ENCODE measurements at regions not wholly inside any gene's neighbourhood (a gene's known extent, or its start where the extent isn't known, plus 50 kb on each side); places are given as distances from the start of the nearest gene placed in this dataset.

DNA sequence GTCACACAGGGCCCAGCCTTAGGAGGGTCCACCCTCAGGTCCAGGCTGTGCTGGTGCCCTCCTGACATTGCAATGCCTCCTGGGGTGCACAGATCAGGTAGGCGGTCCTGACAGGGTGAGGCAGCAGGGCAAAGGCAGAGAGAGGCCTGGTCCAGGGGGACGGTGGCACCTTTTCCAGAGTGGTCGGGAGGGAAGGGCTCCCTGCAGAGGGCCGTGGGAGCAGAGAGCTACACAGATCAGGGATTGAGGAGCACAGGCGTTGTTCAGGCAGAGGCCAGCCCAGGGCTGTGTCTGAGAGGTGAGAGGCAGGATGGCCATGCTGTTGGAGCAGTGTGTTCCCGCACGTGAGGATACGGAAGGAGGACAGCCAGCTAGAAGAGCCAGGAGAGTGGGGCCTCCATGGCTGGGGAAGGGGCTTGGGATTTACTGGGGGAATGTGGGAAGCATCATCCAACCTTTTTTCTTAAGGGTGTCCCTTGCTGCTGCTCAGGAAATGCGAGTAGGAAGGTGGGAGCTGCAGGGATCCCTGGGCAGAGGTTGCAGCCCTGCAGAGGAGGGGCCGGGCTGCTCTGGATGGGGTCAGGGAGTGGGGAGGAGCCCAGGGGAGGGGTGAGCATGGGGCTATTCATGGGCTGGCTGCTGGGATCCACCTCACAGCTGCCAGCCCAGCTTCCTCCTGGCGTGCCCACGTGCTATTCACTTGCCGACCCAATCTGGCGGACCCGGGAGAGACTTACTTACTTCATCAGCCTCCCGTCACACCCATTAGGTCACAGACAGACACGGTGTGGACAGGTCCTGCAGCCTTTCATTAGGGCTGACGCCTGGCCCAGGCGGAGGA is 1516.4 kb downstream of the TBC1D22A start:
- Histone ChIP-seq H3K4me2 (ENCODE audit: unreplicated experiment) (no peak overlapping the region), H3K4me3 (no peak overlapping the region), H3K9me2 (ENCODE audit: insufficient read depth) (no peaks in the 10 kb centered on the region), H3F3A (ENCODE audit: insufficient read depth) (no peaks in the 10 kb centered on the region), H3K4me1 (ENCODE audit: insufficient read depth) (no peaks in the 10 kb centered on the region), H3K9ac (no peak overlapping the region), H2AFZ (no peak overlapping the region), H3K36me3 (ENCODE audit: low read depth) (no peaks in the 10 kb centered on the region), H3K79me2 (ENCODE audit: insufficient read depth) (no peaks in the 10 kb centered on the region), H3K27me3 (replicated peaks; ENCODE audit: insufficient read depth) (no peaks in the 10 kb centered on the region), H4K20me1 (ENCODE audit: insufficient read depth) (no peaks in the 10 kb centered on the region), H3K27ac (no peak overlapping the region), H3K9me3 (ENCODE audit: low read depth) (no peaks in the 10 kb centered on the region)
- 58 to 59% methylated on average over 17 to 18 of the region's 19 CpGs for WGBS, 2 experiments (ENCODE audit: low coverage in 1 of 2, low lambda C conversion rate in 2 of 2, missing lambda C conversion rate in 2 of 2)
- in situ Hi-C loops (cut with MboI): no loop called here
- no peak for DNase-seq
- TF ChIP-seq EZH2phosphoT487 (IDR thresholded peaks at IDR 0.05; ENCODE audit: insufficient read depth, low read depth) (no peak), EZH2 (IDR thresholded peaks at IDR 0.05; ENCODE audit: insufficient read depth, poor library complexity, severe bottlenecking) (no peak)

DNA sequence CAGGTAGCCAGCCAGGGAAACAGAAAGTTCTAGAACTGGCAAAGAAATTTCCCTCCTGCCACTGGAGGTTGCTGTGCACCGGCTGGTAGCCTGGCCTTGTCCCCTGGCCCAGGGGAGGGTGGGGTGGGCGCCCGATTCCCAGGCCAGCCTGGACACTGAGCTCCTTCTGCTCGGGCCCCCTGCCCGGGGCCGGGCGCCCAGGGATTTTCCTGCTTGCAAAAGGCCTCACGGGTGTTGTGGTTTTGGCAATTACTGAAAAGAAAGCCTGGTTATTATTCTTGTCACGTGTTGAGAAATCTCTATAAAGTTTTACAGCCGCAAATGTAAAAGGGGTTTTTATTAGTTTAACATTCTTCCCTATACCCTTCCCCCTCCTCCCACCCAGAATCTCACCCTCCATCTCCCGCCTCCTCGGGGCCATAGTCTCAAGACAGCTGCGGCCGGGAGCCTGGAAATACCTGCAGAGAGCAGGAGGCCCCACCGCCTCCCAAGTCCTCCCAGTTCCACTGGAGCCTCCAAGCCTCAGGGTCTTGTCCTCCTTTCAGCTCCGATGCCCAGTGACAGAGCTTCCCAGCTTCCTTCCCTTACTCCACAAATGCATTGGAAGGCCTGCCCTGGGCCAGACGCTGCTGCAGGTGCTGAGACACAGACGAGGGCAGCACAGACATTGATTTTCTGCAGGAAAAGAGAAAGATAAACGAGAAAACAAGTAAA is 1515.6 kb downstream of the TBC1D22A start:
- no peak for DNase-seq
- Histone ChIP-seq H2AFZ (no peak overlapping the region), H3K4me1 (ENCODE audit: insufficient read depth) (no peaks in the 10 kb centered on the region), H3K9ac (no peak overlapping the region), H3K79me2 (ENCODE audit: insufficient read depth) (no peaks in the 10 kb centered on the region), H3K27ac (no peak overlapping the region), H3K9me3 (ENCODE audit: low read depth) (no peaks in the 10 kb centered on the region), H3K4me2 (ENCODE audit: unreplicated experiment) (no peak overlapping the region), H3F3A (ENCODE audit: insufficient read depth) (no peaks in the 10 kb centered on the region), H3K36me3 (ENCODE audit: low read depth) (no peaks in the 10 kb centered on the region), H3K27me3 (replicated peaks; ENCODE audit: insufficient read depth) (no peaks in the 10 kb centered on the region), H3K9me2 (ENCODE audit: insufficient read depth) (no peaks in the 10 kb centered on the region), H4K20me1 (ENCODE audit: insufficient read depth) (no peaks in the 10 kb centered on the region), H3K4me3 (no peak overlapping the region)
- in situ Hi-C loops (cut with MboI): no loop called here
- TF ChIP-seq EZH2 (IDR thresholded peaks at IDR 0.05; ENCODE audit: insufficient read depth, poor library complexity, severe bottlenecking) (no peak), EZH2phosphoT487 (IDR thresholded peaks at IDR 0.05; ENCODE audit: insufficient read depth, low read depth) (no peak)
- 18% methylated on average over 19 of the region's 19 CpGs for WGBS, 2 experiments (ENCODE audit: low coverage in 1 of 2, low lambda C conversion rate in 2 of 2, missing lambda C conversion rate in 2 of 2)

DNA sequence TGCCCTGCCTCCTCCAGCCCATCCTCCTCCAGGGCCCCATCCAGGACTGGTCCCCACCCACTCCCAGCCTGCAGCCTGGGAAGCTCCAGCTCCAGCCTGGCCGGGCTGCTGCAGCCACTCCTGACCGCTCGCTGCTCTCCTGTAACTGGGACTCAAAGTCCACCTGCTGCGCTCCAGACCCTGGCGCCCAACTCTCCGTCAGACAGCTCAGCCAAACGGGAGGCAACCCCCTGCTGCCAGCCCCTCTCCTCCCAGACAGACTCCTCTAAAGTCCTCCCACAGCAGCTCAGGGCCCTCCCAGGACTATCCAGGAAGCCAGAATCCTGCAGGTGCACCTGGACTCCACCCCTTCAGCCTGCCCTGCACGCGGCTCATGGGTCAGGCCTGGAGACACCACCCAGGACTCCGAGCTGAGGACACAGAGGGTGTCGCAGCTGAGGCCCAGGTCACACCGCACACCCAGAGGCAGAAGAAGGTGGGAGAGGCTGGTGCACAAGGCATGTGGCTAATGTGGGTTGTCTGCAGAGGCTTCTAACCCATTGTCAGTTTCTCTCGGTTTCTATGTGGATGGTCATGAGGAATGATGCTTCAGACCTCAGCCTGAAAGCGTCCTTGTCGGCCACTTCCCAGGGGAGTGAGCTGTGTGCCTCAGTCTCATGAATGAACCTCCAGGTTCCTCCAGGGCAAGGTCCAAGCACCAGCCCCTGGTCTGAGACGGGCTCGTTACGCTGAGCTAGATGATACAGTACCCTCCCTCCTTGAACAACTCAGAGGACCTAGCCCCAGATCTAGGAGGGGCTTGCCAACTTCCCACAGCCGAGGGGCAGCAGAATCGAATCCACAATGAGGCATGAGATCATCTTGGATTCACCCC is 1514.8 kb downstream of the TBC1D22A start:
- Histone ChIP-seq H3K79me2 (ENCODE audit: insufficient read depth) (no peaks in the 10 kb centered on the region), H3K9me2 (ENCODE audit: insufficient read depth) (no peaks in the 10 kb centered on the region), H2AFZ (no peak overlapping the region), H3K9me3 (ENCODE audit: low read depth) (no peaks in the 10 kb centered on the region), H4K20me1 (ENCODE audit: insufficient read depth) (no peaks in the 10 kb centered on the region), H3K4me3 (no peak overlapping the region), H3K9ac (no peak overlapping the region), H3K27me3 (replicated peaks; ENCODE audit: insufficient read depth) (no peaks in the 10 kb centered on the region), H3F3A (ENCODE audit: insufficient read depth) (no peaks in the 10 kb centered on the region), H3K4me2 (ENCODE audit: unreplicated experiment) (no peak overlapping the region), H3K4me1 (ENCODE audit: insufficient read depth) (no peaks in the 10 kb centered on the region), H3K36me3 (ENCODE audit: low read depth) (no peaks in the 10 kb centered on the region), H3K27ac (no peak overlapping the region)
- in situ Hi-C loops (cut with MboI): no loop called here
- no peak for DNase-seq
- 20 to 23% methylated on average over 20 of the region's 20 CpGs for WGBS, 2 experiments (ENCODE audit: low coverage in 1 of 2, low lambda C conversion rate in 2 of 2, missing lambda C conversion rate in 2 of 2)
- TF ChIP-seq EZH2phosphoT487 (IDR thresholded peaks at IDR 0.05; ENCODE audit: insufficient read depth, low read depth) (no peak), EZH2 (IDR thresholded peaks at IDR 0.05; ENCODE audit: insufficient read depth, poor library complexity, severe bottlenecking) (no peak)

DNA sequence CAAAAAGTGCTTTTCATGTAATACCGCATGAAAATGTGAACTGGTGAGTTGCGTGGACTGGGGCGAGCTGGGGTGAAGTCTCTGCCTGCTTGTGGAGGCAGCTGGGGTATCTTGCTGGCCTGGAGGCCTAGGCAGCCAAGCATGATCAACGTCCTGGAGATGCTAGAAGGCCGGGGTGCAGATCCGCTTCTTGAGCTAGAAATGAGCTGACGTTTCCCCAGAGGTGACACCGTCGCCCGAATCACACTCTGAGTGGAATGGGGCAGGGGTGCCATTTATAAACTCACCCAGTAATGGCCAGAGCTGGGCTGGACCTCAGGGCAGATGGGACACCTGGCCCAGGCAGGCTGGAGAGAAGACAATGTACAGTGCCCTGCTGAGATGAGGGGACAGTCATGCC is 1513.0 kb downstream of the TBC1D22A start:
- no peaks in the 10 kb centered on the region for H3K9me2 ChIP-seq (ENCODE audit: insufficient read depth)
- no peak overlapping the region for H3K27ac ChIP-seq
- H3K4me1 ChIP-seq (ENCODE audit: insufficient read depth): no peaks in the 10 kb centered on the region
- TF ChIP-seq EZH2 (IDR thresholded peaks at IDR 0.05; ENCODE audit: insufficient read depth, poor library complexity, severe bottlenecking) (no peak), EZH2phosphoT487 (IDR thresholded peaks at IDR 0.05; ENCODE audit: insufficient read depth, low read depth) (no peak)
- H3K36me3 ChIP-seq (ENCODE audit: low read depth): no peaks in the 10 kb centered on the region
- H4K20me1 ChIP-seq (ENCODE audit: insufficient read depth): no peaks in the 10 kb centered on the region
- H3K9ac ChIP-seq: no peak overlapping the region
- no peak overlapping the region for H2AFZ ChIP-seq
- no peaks in the 10 kb centered on the region for H3K27me3 ChIP-seq (replicated peaks; ENCODE audit: insufficient read depth)
- H3K9me3 ChIP-seq (ENCODE audit: low read depth): no peaks in the 10 kb centered on the region
- in situ Hi-C loops (cut with MboI): no loop called here
- H3F3A ChIP-seq (ENCODE audit: insufficient read depth): no peaks in the 10 kb centered on the region
- H3K4me2 ChIP-seq (ENCODE audit: unreplicated experiment): no peak overlapping the region
- H3K4me3 ChIP-seq: no peak overlapping the region
- WGBS, 2 experiments (ENCODE audit: low coverage in 1 of 2, low lambda C conversion rate in 2 of 2, missing lambda C conversion rate in 2 of 2): 61 to 63% methylated on average over 10 of the region's 10 CpGs
- no peak for DNase-seq
- no peaks in the 10 kb centered on the region for H3K79me2 ChIP-seq (ENCODE audit: insufficient read depth)
